Stimulated activated naive CD8-positive, alpha-beta T cell treated with anti-CD3 and anti-CD28 coated beads, Interleukin-15, amount 100 ng/mL, for 72 hours (primary cell): ENCODE measurements at regions not wholly inside any gene's neighbourhood (a gene's known extent, or its start where the extent isn't known, plus 50 kb on each side); places are given as distances from the start of the nearest gene placed in this dataset.

Source experiments
- ATAC-seq: fragments of 150-1000 bp; cut with Tn5 transposase; 2 replicates; pipeline ENCODE4 v1.10.0; 2021; ENCODE audit warnings: mild to moderate bottlenecking, moderate library complexity
- DNase-seq, 2 donors: peaks; one replicate each; pipeline ENCODE4 v3.0.0; 2021 to 2022
- H3K27ac Mint-ChIP-seq, 2 donors: one replicate each; pipeline ENCODE4 v1.8.0; 2022; ENCODE audit warnings: mild to moderate bottlenecking in 2 of 2, mixed read lengths in 2 of 2, moderate library complexity in 2 of 2
- H3K27me3 Mint-ChIP-seq: one replicate; pipeline ENCODE4 v1.8.0; 2022; ENCODE audit warnings: mixed read lengths
- H3K4me1 Mint-ChIP-seq: one replicate; pipeline ENCODE4 v1.8.0; 2022; ENCODE audit warnings: mild to moderate bottlenecking, mixed read lengths
- H3K4me3 Mint-ChIP-seq, 2 donors: one replicate each; pipeline ENCODE4 v1.8.0; 2022; ENCODE audit warnings: mild to moderate bottlenecking in 2 of 2, mixed read lengths in 2 of 2, moderate library complexity in 1 of 2
- H3K9me3 Mint-ChIP-seq, 2 donors: one replicate each; pipeline ENCODE4 v1.8.0; 2022; ENCODE audit warnings: mixed read lengths in 2 of 2

GRCh38 chr9:135289081-135289491, 190.5 kb upstream of the PPP1R26 start:
- ATAC-seq, result no peak
- Mint-ChIP-seq H3K4me3 (no peak overlapping the region), H3K27ac (no peak overlapping the region), H3K27me3 (peaks cover 24% of the 10 kb centered on the region), H3K9me3 (peaks cover 0 to 16% of the 10 kb centered on the region in 2 donors), H3K4me1 (no peaks in the 10 kb centered on the region)
- DNase-seq, result no peak

- Mint-ChIP-seq H3K4me3 (no peak overlapping the region), H3K27ac (no peak overlapping the region), H3K4me1 (no peaks in the 10 kb centered on the region), H3K9me3 (peaks cover 0 to 16% of the 10 kb centered on the region in 2 donors), H3K27me3 (peaks cover 24% of the 10 kb centered on the region)
- DNase-seq (no peak), ATAC-seq (no peak)
Observed at GRCh38 chr9:135290086-135290485, 189.5 kb upstream of the PPP1R26 start.

- ATAC-seq (no peak), DNase-seq (no peak)
- Mint-ChIP-seq H3K4me1 (no peaks in the 10 kb centered on the region), H3K27me3 (peaks cover 24% of the 10 kb centered on the region), H3K9me3 (peaks cover 0 to 12% of the 10 kb centered on the region in 2 donors), H3K4me3 (no peak overlapping the region), H3K27ac (no peak overlapping the region)
Observed at GRCh38 chr9:135290566-135290965, 189.0 kb upstream of the PPP1R26 start.

GRCh38 chr9:135291165-135291564, 188.4 kb upstream of the PPP1R26 start:
- Mint-ChIP-seq H3K27ac (no peak overlapping the region), H3K4me3 (no peak overlapping the region), H3K9me3 (peaks cover 0 to 6% of the 10 kb centered on the region in 2 donors), H3K27me3 (peaks cover 24% of the 10 kb centered on the region), H3K4me1 (no peaks in the 10 kb centered on the region)
- no peak for DNase-seq
- ATAC-seq, result no peak

GRCh38 chr9:135294836-135295235, 184.7 kb upstream of the PPP1R26 start:
- Mint-ChIP-seq H3K4me3 (no peak overlapping the region), H3K27me3 (peaks cover 15% of the 10 kb centered on the region), H3K27ac (no peak overlapping the region), H3K4me1 (no peaks in the 10 kb centered on the region), H3K9me3 (no peaks in the 10 kb centered on the region)
- no peak for DNase-seq
- no peak for ATAC-seq

GRCh38 chr9:135295551-135296300, 183.9 kb upstream of the PPP1R26 start:
- no peaks in the 10 kb centered on the region for H3K9me3 Mint-ChIP-seq
- no peak overlapping the region for H3K4me3 Mint-ChIP-seq
- DNase-seq (no peak), ATAC-seq (no peak)
- H3K4me1 Mint-ChIP-seq, result no peaks in the 10 kb centered on the region
- no peak overlapping the region for H3K27ac Mint-ChIP-seq
- peaks cover 15% of the 10 kb centered on the region for H3K27me3 Mint-ChIP-seq

GRCh38 chr9:135296735-135297455, 182.7 kb upstream of the PPP1R26 start:
- DNase-seq (no peak), ATAC-seq (no peak)
- no peaks in the 10 kb centered on the region for H3K4me1 Mint-ChIP-seq
- peaks cover 12% of the 10 kb centered on the region for H3K27me3 Mint-ChIP-seq
- H3K4me3 Mint-ChIP-seq, result no peak overlapping the region
- no peaks in the 10 kb centered on the region for H3K9me3 Mint-ChIP-seq
- no peak overlapping the region for H3K27ac Mint-ChIP-seq

DNA sequence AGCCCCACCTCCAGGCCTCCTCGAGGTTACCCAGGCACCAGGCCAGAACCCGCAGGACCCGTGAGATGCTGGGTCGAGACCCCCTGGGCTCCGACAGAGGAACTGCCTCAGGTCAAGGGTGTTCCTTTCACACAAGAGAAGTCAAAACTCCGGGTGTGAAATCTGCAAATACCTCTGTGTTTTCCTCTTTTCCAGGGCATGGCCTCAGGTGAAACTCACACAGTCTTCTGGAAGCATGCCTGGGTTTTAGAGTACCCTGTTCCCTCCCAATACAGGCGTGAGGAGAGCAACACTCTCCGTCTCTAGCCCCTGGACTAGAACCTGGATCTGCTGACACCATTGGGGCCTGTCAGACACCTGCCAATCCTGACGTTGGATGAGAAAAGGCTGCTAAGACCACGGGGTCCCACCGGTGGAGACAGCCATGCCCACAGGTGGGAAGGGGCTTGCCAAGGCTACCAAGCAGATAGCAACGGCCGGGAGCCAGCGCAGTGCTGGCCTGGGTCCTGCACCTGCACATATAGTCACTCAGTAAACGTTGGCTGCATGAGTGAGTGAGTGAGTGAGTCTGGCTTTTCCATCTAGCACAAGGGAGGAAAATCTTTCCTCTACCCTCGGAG, 182.0 kb upstream of the PPP1R26 start:
- no peaks in the 10 kb centered on the region for H3K4me1 Mint-ChIP-seq
- no peaks in the 10 kb centered on the region for H3K9me3 Mint-ChIP-seq
- DNase-seq (no peak), ATAC-seq (no peak)
- no peak overlapping the region for H3K27ac Mint-ChIP-seq
- H3K4me3 Mint-ChIP-seq, result no peak overlapping the region
- peaks cover 12% of the 10 kb centered on the region for H3K27me3 Mint-ChIP-seq

GRCh38 chr9:135299239-135299590, 180.4 kb upstream of the PPP1R26 start:
- H3K9me3 Mint-ChIP-seq, result peaks cover 0 to 6% of the 10 kb centered on the region in 2 donors
- H3K4me3 Mint-ChIP-seq, result no peak overlapping the region
- no peaks in the 10 kb centered on the region for H3K4me1 Mint-ChIP-seq
- peaks cover 12% of the 10 kb centered on the region for H3K27me3 Mint-ChIP-seq
- no peak for DNase-seq
- no peak for ATAC-seq
- no peak overlapping the region for H3K27ac Mint-ChIP-seq

GRCh38 chr9:135299651-135300345, 179.8 kb upstream of the PPP1R26 start:
- no peak for ATAC-seq
- Mint-ChIP-seq H3K4me1 (no peaks in the 10 kb centered on the region), H3K9me3 (peaks cover 0 to 9% of the 10 kb centered on the region in 2 donors), H3K4me3 (no peak overlapping the region), H3K27ac (no peak overlapping the region), H3K27me3 (peaks cover 12% of the 10 kb centered on the region)
- no peak for DNase-seq

DNA sequence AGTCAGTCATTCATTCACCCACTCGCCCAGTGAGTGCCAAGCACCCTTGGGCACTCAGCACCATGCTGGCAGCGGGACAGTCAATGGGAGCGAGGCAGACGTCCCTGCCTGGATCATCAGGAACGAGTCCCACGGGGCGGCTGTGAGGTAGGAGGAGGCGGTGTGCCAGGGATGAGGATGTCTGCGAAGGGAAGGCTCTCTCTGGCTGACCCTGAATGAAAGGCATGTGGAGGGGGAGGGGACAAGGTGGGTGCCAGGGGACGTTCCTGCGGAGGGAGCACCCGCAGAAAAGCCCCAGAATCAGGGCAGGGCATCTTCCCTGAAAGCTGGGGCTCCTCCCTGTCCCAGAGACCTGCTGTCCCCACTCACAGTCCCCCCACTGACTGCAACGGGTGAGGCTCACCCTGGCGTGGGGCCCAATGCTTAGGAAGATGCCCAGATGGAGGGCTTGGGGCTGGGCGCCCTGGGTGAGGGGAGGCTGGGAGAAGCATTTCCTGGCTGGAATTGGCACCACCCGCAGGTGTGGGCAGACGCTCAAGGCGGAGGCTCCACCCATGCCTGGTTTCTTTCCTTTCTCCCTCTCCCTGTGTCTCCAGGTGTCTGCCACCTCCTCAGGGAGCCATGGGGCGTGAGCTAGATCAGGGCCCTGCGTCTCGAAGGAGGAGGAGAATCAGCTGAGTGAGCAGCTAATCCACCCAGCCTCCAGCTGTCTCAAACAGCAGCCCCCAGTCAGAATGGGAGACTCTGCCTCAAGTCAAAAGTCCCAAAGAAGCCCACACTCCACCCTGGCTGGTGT, 179.0 kb upstream of the PPP1R26 start:
- Mint-ChIP-seq H3K4me1 (no peaks in the 10 kb centered on the region), H3K27ac (no peak overlapping the region), H3K4me3 (no peak overlapping the region), H3K27me3 (peaks cover 12% of the 10 kb centered on the region), H3K9me3 (peaks cover 0 to 9% of the 10 kb centered on the region in 2 donors)
- ATAC-seq, result no peak
- no peak for DNase-seq

GRCh38 chr9:135301271-135302263, 178.0 kb upstream of the PPP1R26 start:
- H3K9me3 Mint-ChIP-seq, result peaks cover 0 to 9% of the 10 kb centered on the region in 2 donors
- no peak overlapping the region for H3K4me3 Mint-ChIP-seq
- H3K27me3 Mint-ChIP-seq, result peaks cover 14% of the 10 kb centered on the region
- no peaks in the 10 kb centered on the region for H3K4me1 Mint-ChIP-seq
- H3K27ac Mint-ChIP-seq, result peak overlapping the region in 1 of 2 donors; percentile 89
- ATAC-seq (no peak), DNase-seq (no peak)

- no peak overlapping the region for H3K27ac Mint-ChIP-seq
- DNase-seq (no peak), ATAC-seq (no peak)
- no peak overlapping the region for H3K4me3 Mint-ChIP-seq
- H3K4me1 Mint-ChIP-seq, result no peaks in the 10 kb centered on the region
- peaks cover 23% of the 10 kb centered on the region for H3K27me3 Mint-ChIP-seq
- H3K9me3 Mint-ChIP-seq, result peaks cover 0 to 9% of the 10 kb centered on the region in 2 donors
Observed at GRCh38 chr9:135302329-135303279, 177.0 kb upstream of the PPP1R26 start.
